H9 (cell line): ENCODE measurements at regions not wholly inside any gene's neighbourhood (a gene's known extent, or its start where the extent isn't known, plus 50 kb on each side); places are given as distances from the start of the nearest gene placed in this dataset.

Experiments used
- DNase-seq: peaks from one replicate; pipeline ENCODE4 v3.0.0-alpha.2; 2017
- H2AFZ ChIP-seq: one replicate; pipeline ENCODE4 v1.6.1; 2013; ENCODE audit warnings: mild to moderate bottlenecking, low read length, control low read depth, moderate library complexity
- H2AK5ac ChIP-seq: 2 replicates; pipeline ENCODE4 v1.6.1; 2013; ENCODE audit warnings: low read length, control low read depth, mixed read lengths; ENCODE audit not compliant: insufficient read length
- H2BK120ac ChIP-seq: one replicate; pipeline ENCODE4 v1.6.1; 2013; ENCODE audit warnings: low read depth, mild to moderate bottlenecking, low read length, control low read depth, inconsistent platforms; ENCODE audit not compliant: poor library complexity, severe bottlenecking
- H2BK12ac ChIP-seq: 2 replicates; pipeline ENCODE4 v1.6.1; 2013; ENCODE audit warnings: low read length, control low read depth, mixed read lengths, low read depth; ENCODE audit not compliant: insufficient read length
- H2BK15ac ChIP-seq: 2 replicates; pipeline ENCODE4 v1.6.1; 2013; ENCODE audit warnings: low read depth, low read length, control low read depth
- H2BK20ac ChIP-seq: one replicate; pipeline ENCODE4 v1.6.1; 2013; ENCODE audit warnings: low read depth, mild to moderate bottlenecking, low read length, control low read depth, inconsistent platforms; ENCODE audit not compliant: poor library complexity, severe bottlenecking
- H2BK5ac ChIP-seq: 2 replicates; pipeline ENCODE4 v1.6.1; 2013; ENCODE audit warnings: low read length, control low read depth, mixed read lengths; ENCODE audit not compliant: insufficient read length
- H3K14ac ChIP-seq: 2 replicates; pipeline ENCODE4 v1.6.1; 2013; ENCODE audit warnings: low read length, control low read depth; ENCODE audit not compliant: insufficient read depth
- H3K18ac ChIP-seq: 2 replicates; pipeline ENCODE4 v1.6.1; 2013; ENCODE audit warnings: low read depth, mild to moderate bottlenecking, mixed read lengths, low read length, control low read depth; ENCODE audit not compliant: insufficient read length
- H3K23ac ChIP-seq: 2 replicates; pipeline ENCODE4 v1.6.1; 2013; ENCODE audit warnings: low read length, control low read depth, mixed read lengths, low read depth; ENCODE audit not compliant: insufficient read length
- H3K23me2 ChIP-seq: 2 replicates; pipeline ENCODE4 v1.6.1; 2013; ENCODE audit warnings: low read depth, mild to moderate bottlenecking, mixed read lengths, low read length, control low read depth; ENCODE audit not compliant: insufficient read length, poor library complexity, severe bottlenecking
- H3K27ac ChIP-seq: 2 replicates; pipeline ENCODE4 v1.5.1; 2013; ENCODE audit warnings: low read length, control low read depth, mixed read lengths, low read depth; ENCODE audit not compliant: insufficient read length
- H3K27me3 ChIP-seq: 2 replicates; pipeline ENCODE4 v1.6.1; 2013; ENCODE audit warnings: low read length, control low read depth, inconsistent platforms; ENCODE audit not compliant: insufficient read depth
- H3K4ac ChIP-seq: 2 replicates; pipeline ENCODE4 v1.6.1; 2013; ENCODE audit warnings: low read depth, mild to moderate bottlenecking, control low read depth, inconsistent platforms, low read length, moderate library complexity
- H3K4me1 ChIP-seq: 2 replicates; pipeline ENCODE4 v1.6.1; 2013; ENCODE audit warnings: low read length, control low read depth, inconsistent platforms; ENCODE audit not compliant: insufficient read depth
- H3K4me2 ChIP-seq: 2 replicates; pipeline ENCODE4 v1.6.1; 2013; ENCODE audit warnings: low read length, control low read depth, mixed read lengths; ENCODE audit not compliant: insufficient read length, insufficient read depth
- H3K56ac ChIP-seq: 2 replicates; pipeline ENCODE4 v1.6.1; 2013; ENCODE audit warnings: low read depth, mild to moderate bottlenecking, mixed read lengths, low read length, control low read depth; ENCODE audit not compliant: insufficient read length
- H3K79me1 ChIP-seq: 2 replicates; pipeline ENCODE4 v1.6.1; 2013; ENCODE audit warnings: low read depth, mild to moderate bottlenecking, moderate library complexity, low read length, control low read depth, inconsistent platforms; ENCODE audit not compliant: insufficient read depth, poor library complexity, severe bottlenecking
- H3K79me2 ChIP-seq: 2 replicates; pipeline ENCODE4 v1.6.1; 2013; ENCODE audit warnings: low read length, control low read depth, inconsistent platforms; ENCODE audit not compliant: insufficient read depth
- H3K9ac ChIP-seq: 2 replicates; pipeline ENCODE4 v1.6.1; 2013; ENCODE audit warnings: low read length, control low read depth, mixed read lengths; ENCODE audit not compliant: insufficient read length; ENCODE audit errors: extremely low read depth
- H3K9me3 ChIP-seq: one replicate; pipeline ENCODE4 v1.6.1; 2013; ENCODE audit warnings: low read depth, low read length, inconsistent platforms; ENCODE audit not compliant: control insufficient read depth
- H3T11ph ChIP-seq: one replicate; pipeline ENCODE4 v1.6.1; 2013; ENCODE audit warnings: mild to moderate bottlenecking, low read length, control low read depth, inconsistent platforms
- H4K20me1 ChIP-seq: one replicate; pipeline ENCODE4 v1.6.1; 2013; ENCODE audit not compliant: control insufficient read depth, insufficient read length, insufficient read depth
- H4K5ac ChIP-seq: 2 replicates; pipeline ENCODE4 v1.6.1; 2013; ENCODE audit warnings: low read depth, mild to moderate bottlenecking, mixed read lengths, low read length, control low read depth; ENCODE audit not compliant: insufficient read length
- H4K8ac ChIP-seq: replicated peaks from 2 replicates; pipeline ENCODE4 v1.6.1; 2013; ENCODE audit warnings: low read length, control low read depth, mixed read lengths, low read depth; ENCODE audit not compliant: insufficient read length
- H4K91ac ChIP-seq: 2 replicates; pipeline ENCODE4 v1.6.1; 2013; ENCODE audit warnings: low read depth, mild to moderate bottlenecking, moderate library complexity, mixed read lengths, low read length, control low read depth; ENCODE audit not compliant: insufficient read length
- H3K27ac Mint-ChIP-seq, 3 experiments: 2 replicates in 2 of 3; 3 replicates in 1 of 3; pipeline ENCODE4 v1.8.0; 2020 to 2021; ENCODE audit warnings: mixed read lengths in 3 of 3, mild to moderate bottlenecking in 1 of 3, moderate library complexity in 1 of 3
- H3K27me3 Mint-ChIP-seq: 2 replicates; pipeline ENCODE4 v1.8.0; 2021; ENCODE audit warnings: low read depth, mild to moderate bottlenecking, moderate library complexity, mixed read lengths
- H3K36me3 Mint-ChIP-seq, 3 experiments: 2 replicates in 2 of 3; 3 replicates in 1 of 3; pipeline ENCODE4 v1.8.0; 2020 to 2021; ENCODE audit warnings: low read depth in 3 of 3, mixed read lengths in 3 of 3; ENCODE audit not compliant: insufficient read depth in 1 of 3
- H3K4me1 Mint-ChIP-seq, 2 experiments: 2 replicates each; pipeline ENCODE4 v1.8.0; 2020; ENCODE audit warnings: mixed read lengths in 2 of 2
- H3K4me3 Mint-ChIP-seq, 2 experiments: 2 replicates in 1 of 2; 3 replicates in 1 of 2; pipeline ENCODE4 v1.8.0; 2020 to 2021; ENCODE audit warnings: mild to moderate bottlenecking in 2 of 2, mixed read lengths in 2 of 2, moderate library complexity in 1 of 2
- H3K9me3 Mint-ChIP-seq, 2 experiments: 2 replicates in 1 of 2; 3 replicates in 1 of 2; pipeline ENCODE4 v1.8.0; 2020; ENCODE audit warnings: mild to moderate bottlenecking in 2 of 2, mixed read lengths in 2 of 2, moderate library complexity in 1 of 2
- CTCF ChIP-seq: fragments of 200-600 bp; sonication (generic); conservative IDR thresholded peaks from 3 replicates; pipeline ENCODE4 v1.8.0; 2021; ENCODE audit warnings: antibody characterized with exemption, mild to moderate bottlenecking
- WGBS: extraction: QIAGEN DNeasy Blood & Tissue Kit; methylation state at CpG from one replicate; pipeline ENCODE4 v1.1.7; 2013; ENCODE audit warnings: missing lambda C conversion rate, low lambda C conversion rate, mixed read lengths; ENCODE audit not compliant: insufficient read length; ENCODE audit errors: extremely low coverage; 5-methylcytosine and 5-hydroxymethylcytosine counted together

GRCh38 chr22:47292546-47293320, 530.3 kb downstream of the TBC1D22A start:
- Histone ChIP-seq H3K79me1 (no peaks in the 10 kb centered on the region), H2BK15ac (no peak overlapping the region), H3K27me3 (no peaks in the 10 kb centered on the region), H3K4ac (no peak overlapping the region), H4K91ac (no peak overlapping the region), H3K79me2 (no peaks in the 10 kb centered on the region), H4K5ac (no peak overlapping the region), H2BK5ac (no peak overlapping the region), H3K56ac (no peak overlapping the region), H3K9me3 (peaks cover 91% of the 10 kb centered on the region), H2BK120ac (no peak overlapping the region), H3K23me2 (no peaks in the 10 kb centered on the region), H3T11ph (no peak overlapping the region), H4K20me1 (no peaks in the 10 kb centered on the region), H3K14ac (no peak overlapping the region), H2AFZ (no peak overlapping the region), H2BK12ac (no peak overlapping the region), H3K18ac (no peak overlapping the region), H2BK20ac (no peak overlapping the region), H3K4me2 (no peak overlapping the region), H3K4me1 (no peaks in the 10 kb centered on the region), H4K8ac (no peak overlapping the region), H3K23ac (no peak overlapping the region), H2AK5ac (no peak overlapping the region), H3K9ac (no peak overlapping the region), H3K27ac (no peak overlapping the region)
- no peak overlapping the region for H3K4me3 Mint-ChIP-seq
- H3K36me3 Mint-ChIP-seq, result peaks cover 15 to 47% (median 22%) of the 10 kb centered on the region in 3 experiments; a peak in 6 of 7 replicates
- peaks cover 10% of the 10 kb centered on the region for H3K27me3 Mint-ChIP-seq
- no peak for DNase-seq
- TF ChIP-seq CTCF, result no peak
- no CpG with 5 or more reads among the region's 18 CpGs for WGBS
- no peaks in the 10 kb centered on the region for H3K4me1 Mint-ChIP-seq
- peaks cover 90 to 99% of the 10 kb centered on the region in 2 experiments for H3K9me3 Mint-ChIP-seq
- H3K27ac Mint-ChIP-seq, result no peak overlapping the region
